HG02642 (cell line): ENCODE measurements at regions not wholly inside any gene's neighbourhood (a gene's known extent, or its start where the extent isn't known, plus 50 kb on each side); places are given as distances from the start of the nearest gene placed in this dataset.

Source experiments
- ATAC-seq: cut with Tn5 transposase; IDR thresholded peaks from one replicate; pipeline ENCODE4 v1.9.1; 2021; ENCODE audit warnings: mild to moderate bottlenecking; ENCODE audit not compliant: unreplicated experiment, poor library complexity

GRCh38 chrX:3771766-3772165 lies 58.3 kb upstream of the PRKX start:
- no peak for ATAC-seq

GRCh38 chrX:3768881-3769280 lies 55.4 kb upstream of the PRKX start:
- no peak for ATAC-seq
